LNCaP clone FGC (cell line): ENCODE measurements at regions not wholly inside any gene's neighbourhood (a gene's known extent, or its start where the extent isn't known, plus 50 kb on each side); places are given as distances from the start of the nearest gene placed in this dataset.

Source experiments
- DNase-seq: peaks from one replicate; pipeline ENCODE4 v3.0.0-alpha.2; 2011; ENCODE audit warnings: low read depth
- H3K4me3 ChIP-seq: 2 replicates; pipeline ENCODE4 v1.5.1; 2011; ENCODE audit warnings: mild to moderate bottlenecking, low read depth, low read length, control low read depth
- TF ChIP-seq, protein P1 (sequence below): IDR thresholded peaks from 2 replicates; pipeline ENCODE4 v1.5.1; 2012; ENCODE audit warnings: mild to moderate bottlenecking; ENCODE audit not compliant: control insufficient read depth, insufficient read depth; ENCODE audit errors: extremely low read depth

DNA sequence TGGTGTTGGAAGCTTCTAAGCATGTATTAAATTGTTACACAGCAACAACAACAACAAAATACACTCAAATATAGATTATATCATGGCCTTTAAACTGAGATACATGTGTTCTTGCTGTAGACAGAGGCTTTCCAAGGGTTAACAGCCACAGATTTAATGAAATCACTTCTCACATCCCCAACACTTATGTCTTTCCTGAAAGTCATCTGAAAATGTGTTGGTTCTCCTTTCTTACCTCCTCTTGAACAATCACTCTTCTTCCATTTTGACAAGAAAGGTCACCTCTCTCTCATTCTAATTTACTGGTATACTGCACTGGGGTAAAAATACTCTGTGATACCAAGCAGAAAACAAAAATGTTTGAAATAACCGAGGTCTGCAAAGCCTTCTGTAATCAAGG lies 507.3 kb upstream of the KCNMB2 start:
- no peak for DNase-seq
- no peak overlapping the region for H3K4me3 ChIP-seq
- TF ChIP-seq, protein P1, sequence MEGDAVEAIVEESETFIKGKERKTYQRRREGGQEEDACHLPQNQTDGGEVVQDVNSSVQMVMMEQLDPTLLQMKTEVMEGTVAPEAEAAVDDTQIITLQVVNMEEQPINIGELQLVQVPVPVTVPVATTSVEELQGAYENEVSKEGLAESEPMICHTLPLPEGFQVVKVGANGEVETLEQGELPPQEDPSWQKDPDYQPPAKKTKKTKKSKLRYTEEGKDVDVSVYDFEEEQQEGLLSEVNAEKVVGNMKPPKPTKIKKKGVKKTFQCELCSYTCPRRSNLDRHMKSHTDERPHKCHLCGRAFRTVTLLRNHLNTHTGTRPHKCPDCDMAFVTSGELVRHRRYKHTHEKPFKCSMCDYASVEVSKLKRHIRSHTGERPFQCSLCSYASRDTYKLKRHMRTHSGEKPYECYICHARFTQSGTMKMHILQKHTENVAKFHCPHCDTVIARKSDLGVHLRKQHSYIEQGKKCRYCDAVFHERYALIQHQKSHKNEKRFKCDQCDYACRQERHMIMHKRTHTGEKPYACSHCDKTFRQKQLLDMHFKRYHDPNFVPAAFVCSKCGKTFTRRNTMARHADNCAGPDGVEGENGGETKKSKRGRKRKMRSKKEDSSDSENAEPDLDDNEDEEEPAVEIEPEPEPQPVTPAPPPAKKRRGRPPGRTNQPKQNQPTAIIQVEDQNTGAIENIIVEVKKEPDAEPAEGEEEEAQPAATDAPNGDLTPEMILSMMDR, result no peak

DNA sequence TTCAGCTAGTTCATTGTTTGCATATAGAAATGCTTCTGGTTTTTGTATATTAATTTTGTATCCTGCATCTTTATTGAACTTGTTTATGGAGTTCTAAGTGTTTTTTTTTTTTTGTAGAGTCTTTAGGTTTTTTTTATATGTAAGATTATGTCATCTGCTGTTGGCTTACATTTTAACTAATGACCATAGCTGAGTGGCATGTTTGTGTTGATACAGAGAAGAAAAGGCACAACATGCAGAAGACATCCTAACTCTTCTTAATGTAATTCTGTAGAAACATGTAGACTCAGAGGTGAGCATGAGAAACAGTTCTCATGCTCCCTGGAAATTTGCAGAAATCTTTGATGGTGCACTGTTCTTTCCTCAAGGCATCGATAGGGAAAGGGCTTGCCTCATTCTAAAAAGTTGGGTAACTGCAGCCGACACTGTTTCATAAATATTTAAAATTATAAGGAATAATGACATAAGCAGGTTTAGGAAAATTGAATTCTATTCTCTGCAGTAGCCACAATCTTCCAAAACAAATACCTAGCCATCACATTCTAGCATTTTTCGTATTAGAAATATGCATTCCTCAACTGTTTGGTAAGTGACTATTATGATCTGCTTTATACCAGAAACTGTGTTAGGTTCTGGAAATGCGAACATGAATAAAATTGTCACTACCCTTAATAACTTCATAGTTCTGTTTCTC lies 499.6 kb upstream of the KCNMB2 start:
- DNase-seq, result no peak
- TF ChIP-seq, protein P1, result no peak
- H3K4me3 ChIP-seq, result no peak overlapping the region

DNA sequence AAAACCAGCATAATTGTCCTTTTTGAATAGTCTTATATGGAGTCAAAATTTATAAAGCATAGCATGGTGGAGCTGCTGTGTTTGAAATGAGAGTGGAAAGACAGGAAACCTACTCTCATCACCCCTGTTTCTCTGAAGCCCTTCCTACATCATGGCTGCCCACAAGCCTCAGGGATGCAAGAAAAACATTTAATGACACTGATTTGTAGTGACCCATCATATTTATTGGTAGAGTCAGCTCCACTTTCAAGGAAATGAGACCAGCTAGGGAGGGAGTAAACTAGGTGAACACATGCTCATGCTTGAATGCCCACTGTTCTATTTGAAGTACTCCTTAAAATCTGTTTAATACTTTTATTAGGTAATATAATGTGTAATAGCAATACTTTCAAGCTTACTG lies 494.3 kb upstream of the KCNMB2 start:
- TF ChIP-seq, protein P1, result no peak
- no peak for DNase-seq
- no peak overlapping the region for H3K4me3 ChIP-seq

DNA sequence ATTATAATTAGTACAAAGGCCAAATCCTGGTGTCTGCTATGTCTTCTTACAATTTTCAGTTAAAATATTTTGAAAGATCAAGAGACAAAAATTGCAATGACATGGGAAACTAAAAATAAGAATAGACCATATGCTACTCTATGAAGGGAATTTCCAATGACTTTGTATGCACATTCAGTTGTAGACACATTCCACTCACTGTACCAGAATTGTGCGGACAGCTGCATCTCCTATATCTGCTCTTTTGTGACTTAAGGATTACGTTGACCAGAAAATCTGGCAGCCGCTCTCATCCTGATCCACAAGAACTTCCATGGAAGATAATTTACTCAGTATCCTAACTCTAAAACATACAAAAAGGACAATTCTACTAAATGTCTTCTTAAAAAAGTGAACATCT lies 493.9 kb upstream of the KCNMB2 start:
- no peak for DNase-seq
- H3K4me3 ChIP-seq, result no peak overlapping the region
- TF ChIP-seq, protein P1, result no peak

DNA sequence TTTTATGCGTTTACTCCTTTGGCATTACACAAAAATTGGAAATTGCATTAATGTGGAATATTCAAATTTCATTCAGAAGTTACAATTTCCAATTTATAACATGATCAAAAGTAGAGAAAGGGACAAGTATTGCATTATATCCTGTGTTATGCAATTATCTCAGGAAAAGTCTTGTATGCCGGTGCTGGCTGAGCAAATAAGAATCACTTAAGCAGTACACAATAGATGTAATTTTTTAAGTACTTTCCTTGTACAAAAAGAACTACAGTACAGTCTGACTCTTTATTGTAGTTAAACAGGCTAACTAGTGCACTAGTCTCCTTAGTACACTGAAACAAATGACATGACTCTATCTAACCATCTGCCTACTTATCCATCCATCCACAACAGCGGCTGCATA lies 493.2 kb upstream of the KCNMB2 start:
- H3K4me3 ChIP-seq, result no peak overlapping the region
- TF ChIP-seq, protein P1, result no peak
- DNase-seq, result no peak

DNA sequence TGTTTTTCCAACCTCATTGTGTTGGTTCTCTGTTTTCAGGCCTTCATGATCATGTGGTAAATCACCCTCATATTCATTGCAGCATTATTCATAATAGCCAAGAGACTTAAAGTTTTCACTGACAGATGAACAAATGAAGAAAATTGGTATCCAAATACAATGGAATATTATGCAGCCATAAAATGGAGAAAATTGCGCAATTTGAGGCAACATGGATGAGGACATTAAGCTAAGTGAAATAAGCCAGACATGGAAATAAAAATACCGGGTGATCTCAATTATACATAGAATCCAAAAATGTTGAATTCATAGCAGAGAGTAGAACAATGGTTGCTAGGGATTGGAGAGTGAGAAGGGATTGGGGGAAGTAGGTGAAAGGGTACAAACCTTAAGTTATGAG lies 491.9 kb upstream of the KCNMB2 start:
- no peak for DNase-seq
- TF ChIP-seq, protein P1, result no peak
- no peak overlapping the region for H3K4me3 ChIP-seq

DNA sequence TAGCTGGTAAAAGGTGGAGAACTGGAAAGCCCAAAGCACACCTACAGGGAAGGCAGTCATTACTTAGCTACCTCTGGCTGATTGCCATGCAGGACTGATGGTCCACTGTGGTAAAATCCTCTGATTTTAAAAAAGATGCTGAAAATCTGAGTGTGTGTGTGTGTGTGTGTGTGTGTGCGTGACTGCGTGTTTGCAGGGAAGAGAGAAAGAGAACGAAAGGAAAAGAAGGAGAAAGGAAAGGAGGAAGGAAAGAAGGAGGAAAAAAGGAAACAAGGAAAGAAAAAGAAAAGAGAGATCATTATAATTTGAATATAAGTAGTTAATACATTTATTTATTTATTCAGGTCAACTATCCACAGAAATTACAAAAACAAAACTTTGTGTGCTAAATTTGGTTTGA lies 488.7 kb upstream of the KCNMB2 start:
- H3K4me3 ChIP-seq, result no peak overlapping the region
- TF ChIP-seq, protein P1, result no peak
- no peak for DNase-seq
